H9 (cell line): ENCODE measurements at regions not wholly inside any gene's neighbourhood (a gene's known extent, or its start where the extent isn't known, plus 50 kb on each side); places are given as distances from the start of the nearest gene placed in this dataset.

Source experiments
- DNase-seq: peaks from one replicate; pipeline ENCODE4 v3.0.0-alpha.2; 2017
- H2AFZ ChIP-seq: one replicate; pipeline ENCODE4 v1.6.1; 2013; ENCODE audit warnings: mild to moderate bottlenecking, low read length, control low read depth, moderate library complexity
- H2AK5ac ChIP-seq: 2 replicates; pipeline ENCODE4 v1.6.1; 2013; ENCODE audit warnings: low read length, control low read depth, mixed read lengths; ENCODE audit not compliant: insufficient read length
- H2BK120ac ChIP-seq: one replicate; pipeline ENCODE4 v1.6.1; 2013; ENCODE audit warnings: low read depth, mild to moderate bottlenecking, low read length, control low read depth, inconsistent platforms; ENCODE audit not compliant: poor library complexity, severe bottlenecking
- H2BK12ac ChIP-seq: 2 replicates; pipeline ENCODE4 v1.6.1; 2013; ENCODE audit warnings: low read length, control low read depth, mixed read lengths, low read depth; ENCODE audit not compliant: insufficient read length
- H2BK15ac ChIP-seq: 2 replicates; pipeline ENCODE4 v1.6.1; 2013; ENCODE audit warnings: low read depth, low read length, control low read depth
- H2BK20ac ChIP-seq: one replicate; pipeline ENCODE4 v1.6.1; 2013; ENCODE audit warnings: low read depth, mild to moderate bottlenecking, low read length, control low read depth, inconsistent platforms; ENCODE audit not compliant: poor library complexity, severe bottlenecking
- H2BK5ac ChIP-seq: 2 replicates; pipeline ENCODE4 v1.6.1; 2013; ENCODE audit warnings: low read length, control low read depth, mixed read lengths; ENCODE audit not compliant: insufficient read length
- H3K14ac ChIP-seq: 2 replicates; pipeline ENCODE4 v1.6.1; 2013; ENCODE audit warnings: low read length, control low read depth; ENCODE audit not compliant: insufficient read depth
- H3K18ac ChIP-seq: 2 replicates; pipeline ENCODE4 v1.6.1; 2013; ENCODE audit warnings: low read depth, mild to moderate bottlenecking, mixed read lengths, low read length, control low read depth; ENCODE audit not compliant: insufficient read length
- H3K23ac ChIP-seq: 2 replicates; pipeline ENCODE4 v1.6.1; 2013; ENCODE audit warnings: low read length, control low read depth, mixed read lengths, low read depth; ENCODE audit not compliant: insufficient read length
- H3K23me2 ChIP-seq: 2 replicates; pipeline ENCODE4 v1.6.1; 2013; ENCODE audit warnings: low read depth, mild to moderate bottlenecking, mixed read lengths, low read length, control low read depth; ENCODE audit not compliant: insufficient read length, poor library complexity, severe bottlenecking
- H3K27ac ChIP-seq: 2 replicates; pipeline ENCODE4 v1.5.1; 2013; ENCODE audit warnings: low read length, control low read depth, mixed read lengths, low read depth; ENCODE audit not compliant: insufficient read length
- H3K27me3 ChIP-seq: 2 replicates; pipeline ENCODE4 v1.6.1; 2013; ENCODE audit warnings: low read length, control low read depth, inconsistent platforms; ENCODE audit not compliant: insufficient read depth
- H3K4ac ChIP-seq: 2 replicates; pipeline ENCODE4 v1.6.1; 2013; ENCODE audit warnings: low read depth, mild to moderate bottlenecking, control low read depth, inconsistent platforms, low read length, moderate library complexity
- H3K4me1 ChIP-seq: 2 replicates; pipeline ENCODE4 v1.6.1; 2013; ENCODE audit warnings: low read length, control low read depth, inconsistent platforms; ENCODE audit not compliant: insufficient read depth
- H3K4me2 ChIP-seq: 2 replicates; pipeline ENCODE4 v1.6.1; 2013; ENCODE audit warnings: low read length, control low read depth, mixed read lengths; ENCODE audit not compliant: insufficient read length, insufficient read depth
- H3K56ac ChIP-seq: 2 replicates; pipeline ENCODE4 v1.6.1; 2013; ENCODE audit warnings: low read depth, mild to moderate bottlenecking, mixed read lengths, low read length, control low read depth; ENCODE audit not compliant: insufficient read length
- H3K79me1 ChIP-seq: 2 replicates; pipeline ENCODE4 v1.6.1; 2013; ENCODE audit warnings: low read depth, mild to moderate bottlenecking, moderate library complexity, low read length, control low read depth, inconsistent platforms; ENCODE audit not compliant: insufficient read depth, poor library complexity, severe bottlenecking
- H3K79me2 ChIP-seq: 2 replicates; pipeline ENCODE4 v1.6.1; 2013; ENCODE audit warnings: low read length, control low read depth, inconsistent platforms; ENCODE audit not compliant: insufficient read depth
- H3K9ac ChIP-seq: 2 replicates; pipeline ENCODE4 v1.6.1; 2013; ENCODE audit warnings: low read length, control low read depth, mixed read lengths; ENCODE audit not compliant: insufficient read length; ENCODE audit errors: extremely low read depth
- H3K9me3 ChIP-seq: one replicate; pipeline ENCODE4 v1.6.1; 2013; ENCODE audit warnings: low read depth, low read length, inconsistent platforms; ENCODE audit not compliant: control insufficient read depth
- H3T11ph ChIP-seq: one replicate; pipeline ENCODE4 v1.6.1; 2013; ENCODE audit warnings: mild to moderate bottlenecking, low read length, control low read depth, inconsistent platforms
- H4K20me1 ChIP-seq: one replicate; pipeline ENCODE4 v1.6.1; 2013; ENCODE audit not compliant: control insufficient read depth, insufficient read length, insufficient read depth
- H4K5ac ChIP-seq: 2 replicates; pipeline ENCODE4 v1.6.1; 2013; ENCODE audit warnings: low read depth, mild to moderate bottlenecking, mixed read lengths, low read length, control low read depth; ENCODE audit not compliant: insufficient read length
- H4K8ac ChIP-seq: replicated peaks from 2 replicates; pipeline ENCODE4 v1.6.1; 2013; ENCODE audit warnings: low read length, control low read depth, mixed read lengths, low read depth; ENCODE audit not compliant: insufficient read length
- H4K91ac ChIP-seq: 2 replicates; pipeline ENCODE4 v1.6.1; 2013; ENCODE audit warnings: low read depth, mild to moderate bottlenecking, moderate library complexity, mixed read lengths, low read length, control low read depth; ENCODE audit not compliant: insufficient read length
- H3K27ac Mint-ChIP-seq, 3 experiments: 2 replicates in 2 of 3; 3 replicates in 1 of 3; pipeline ENCODE4 v1.8.0; 2020 to 2021; ENCODE audit warnings: mixed read lengths in 3 of 3, mild to moderate bottlenecking in 1 of 3, moderate library complexity in 1 of 3
- H3K27me3 Mint-ChIP-seq: 2 replicates; pipeline ENCODE4 v1.8.0; 2021; ENCODE audit warnings: low read depth, mild to moderate bottlenecking, moderate library complexity, mixed read lengths
- H3K36me3 Mint-ChIP-seq, 3 experiments: 2 replicates in 2 of 3; 3 replicates in 1 of 3; pipeline ENCODE4 v1.8.0; 2020 to 2021; ENCODE audit warnings: low read depth in 3 of 3, mixed read lengths in 3 of 3; ENCODE audit not compliant: insufficient read depth in 1 of 3
- H3K4me1 Mint-ChIP-seq, 2 experiments: 2 replicates each; pipeline ENCODE4 v1.8.0; 2020; ENCODE audit warnings: mixed read lengths in 2 of 2
- H3K4me3 Mint-ChIP-seq, 2 experiments: 2 replicates in 1 of 2; 3 replicates in 1 of 2; pipeline ENCODE4 v1.8.0; 2020 to 2021; ENCODE audit warnings: mild to moderate bottlenecking in 2 of 2, mixed read lengths in 2 of 2, moderate library complexity in 1 of 2
- H3K9me3 Mint-ChIP-seq, 2 experiments: 2 replicates in 1 of 2; 3 replicates in 1 of 2; pipeline ENCODE4 v1.8.0; 2020; ENCODE audit warnings: mild to moderate bottlenecking in 2 of 2, mixed read lengths in 2 of 2, moderate library complexity in 1 of 2
- WGBS: extraction: QIAGEN DNeasy Blood & Tissue Kit; methylation state at CpG from one replicate; pipeline ENCODE4 v1.1.7; 2013; ENCODE audit warnings: missing lambda C conversion rate, low lambda C conversion rate, mixed read lengths; ENCODE audit not compliant: insufficient read length; ENCODE audit errors: extremely low coverage; 5-methylcytosine and 5-hydroxymethylcytosine counted together
- TF ChIP-seq, protein P1 (sequence below): fragments of 200-600 bp; sonication (generic); conservative IDR thresholded peaks from 3 replicates; pipeline ENCODE4 v1.8.0; 2021; ENCODE audit warnings: antibody characterized with exemption, mild to moderate bottlenecking

DNA sequence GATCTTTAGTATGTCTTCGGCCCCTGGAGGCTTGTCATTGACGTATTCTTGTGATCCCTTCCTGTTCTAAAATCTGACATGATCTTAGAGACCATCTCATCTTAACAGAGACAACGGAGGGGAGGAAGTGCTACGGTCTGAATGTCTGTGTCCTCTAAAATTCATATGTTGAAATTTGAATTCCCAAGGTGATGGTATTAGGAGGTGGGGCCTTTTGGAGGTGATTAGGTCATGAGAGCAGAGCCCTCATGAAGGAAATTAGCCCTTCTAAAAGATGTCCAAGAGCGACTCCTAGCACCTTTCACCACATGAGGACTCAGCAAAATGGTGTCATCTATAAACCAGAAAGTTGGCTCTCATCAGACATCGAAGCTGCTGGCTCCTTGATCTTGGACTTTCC lies 233.2 kb upstream of the CMC1 start:
- H3K23ac ChIP-seq, result no peak overlapping the region
- no peak overlapping the region for H3K18ac ChIP-seq
- no peak overlapping the region for H2BK12ac ChIP-seq
- H3K23me2 ChIP-seq, result no peaks in the 10 kb centered on the region
- H3K27me3 ChIP-seq, result no peaks in the 10 kb centered on the region
- H3K79me1 ChIP-seq, result no peaks in the 10 kb centered on the region
- no peaks in the 10 kb centered on the region for H3K9me3 ChIP-seq
- no peak overlapping the region for H3K56ac ChIP-seq
- no peak overlapping the region for H4K91ac ChIP-seq
- no peak overlapping the region for H3K14ac ChIP-seq
- H3K4me1 ChIP-seq, result no peaks in the 10 kb centered on the region
- H3K4me1 Mint-ChIP-seq, result 0 out of 4 replicates have a peak, but pooled peaks cover 0 to 2% of the 10 kb centered on the region in 2 experiments
- H3K27ac ChIP-seq, result no peak overlapping the region
- no peak overlapping the region for H3K27ac Mint-ChIP-seq
- TF ChIP-seq, protein P1, sequence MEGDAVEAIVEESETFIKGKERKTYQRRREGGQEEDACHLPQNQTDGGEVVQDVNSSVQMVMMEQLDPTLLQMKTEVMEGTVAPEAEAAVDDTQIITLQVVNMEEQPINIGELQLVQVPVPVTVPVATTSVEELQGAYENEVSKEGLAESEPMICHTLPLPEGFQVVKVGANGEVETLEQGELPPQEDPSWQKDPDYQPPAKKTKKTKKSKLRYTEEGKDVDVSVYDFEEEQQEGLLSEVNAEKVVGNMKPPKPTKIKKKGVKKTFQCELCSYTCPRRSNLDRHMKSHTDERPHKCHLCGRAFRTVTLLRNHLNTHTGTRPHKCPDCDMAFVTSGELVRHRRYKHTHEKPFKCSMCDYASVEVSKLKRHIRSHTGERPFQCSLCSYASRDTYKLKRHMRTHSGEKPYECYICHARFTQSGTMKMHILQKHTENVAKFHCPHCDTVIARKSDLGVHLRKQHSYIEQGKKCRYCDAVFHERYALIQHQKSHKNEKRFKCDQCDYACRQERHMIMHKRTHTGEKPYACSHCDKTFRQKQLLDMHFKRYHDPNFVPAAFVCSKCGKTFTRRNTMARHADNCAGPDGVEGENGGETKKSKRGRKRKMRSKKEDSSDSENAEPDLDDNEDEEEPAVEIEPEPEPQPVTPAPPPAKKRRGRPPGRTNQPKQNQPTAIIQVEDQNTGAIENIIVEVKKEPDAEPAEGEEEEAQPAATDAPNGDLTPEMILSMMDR, result no peak
- H2AK5ac ChIP-seq, result no peak overlapping the region
- no peak for DNase-seq
- no peak overlapping the region for H3K4ac ChIP-seq
- no peak overlapping the region for H2BK120ac ChIP-seq
- no peaks in the 10 kb centered on the region for H3K27me3 Mint-ChIP-seq
- H2BK5ac ChIP-seq, result no peak overlapping the region
- H3K9me3 Mint-ChIP-seq, result peaks cover under 1 to 7% of the 10 kb centered on the region in 2 experiments; a peak in 2 of 5 replicates
- H3K4me2 ChIP-seq, result no peak overlapping the region
- H3K79me2 ChIP-seq, result no peaks in the 10 kb centered on the region
- no peaks in the 10 kb centered on the region for H4K20me1 ChIP-seq
- no CpG with 5 or more reads among the region's 6 CpGs for WGBS
- no peak overlapping the region for H4K5ac ChIP-seq
- H3T11ph ChIP-seq, result no peak overlapping the region
- no peak overlapping the region for H3K4me3 Mint-ChIP-seq
- no peak overlapping the region for H3K9ac ChIP-seq
- peaks cover 0 to 11% (median 8%) of the 10 kb centered on the region in 3 experiments; a peak in 3 of 7 replicates for H3K36me3 Mint-ChIP-seq
- H2AFZ ChIP-seq, result no peak overlapping the region
- no peak overlapping the region for H2BK15ac ChIP-seq
- H4K8ac ChIP-seq, result no peak overlapping the region
- H2BK20ac ChIP-seq, result no peak overlapping the region
